SK-N-SH treated with all-trans-retinoic acid at 6 μM for 48 hours (cell line): ENCODE measurements at regions not wholly inside any gene's neighbourhood (a gene's known extent, or its start where the extent isn't known, plus 50 kb on each side); places are given as distances from the start of the nearest gene placed in this dataset.

Source experiments
- ATAC-seq: fragments of 200-7000 bp; cut with Tn5 transposase; 3 replicates; pipeline ENCODE4 v1.9.1; 2020; ENCODE audit warnings: mild to moderate bottlenecking, moderate library complexity
- ARNTL ChIP-seq: fragments of 450-650 bp; formaldehyde crosslinking; IDR thresholded peaks from 2 replicates; pipeline ENCODE4 v1.5.0; 2020; ENCODE audit warnings: low read depth, mild to moderate bottlenecking, moderate library complexity, borderline replicate concordance
- BACH2 ChIP-seq: fragments of 250-450 bp; sonication (Bioruptor Pico); IDR thresholded peaks from 2 replicates; pipeline ENCODE4 v1.9.0; 2021; ENCODE audit warnings: mild to moderate bottlenecking, borderline replicate concordance
- CSDC2 ChIP-seq: fragments of 250-450 bp; sonication (Bioruptor Pico); IDR thresholded peaks from 2 replicates; pipeline ENCODE4 v1.5.0; 2020; ENCODE audit warnings: mild to moderate bottlenecking, moderate library complexity
- ESRRG ChIP-seq: fragments of 250-450 bp; sonication (Bioruptor Pico); IDR thresholded peaks from 2 replicates; pipeline ENCODE4 v1.6.1; 2021; ENCODE audit warnings: mild to moderate bottlenecking
- GLIS3 ChIP-seq: fragments of 250-450 bp; sonication (Bioruptor Pico); IDR thresholded peaks from 2 replicates; pipeline ENCODE4 v1.5.0; 2020; ENCODE audit warnings: mild to moderate bottlenecking, moderate library complexity
- ISL1 ChIP-seq: fragments of 250-450 bp; sonication (Bioruptor Pico); IDR thresholded peaks from 2 replicates; pipeline ENCODE4 v2.1.2; 2022; ENCODE audit warnings: mild to moderate bottlenecking, moderate library complexity
- OSR1 ChIP-seq: fragments of 250-450 bp; sonication (Bioruptor Pico); IDR thresholded peaks from 2 replicates; pipeline ENCODE4 v1.8.0; 2022; ENCODE audit warnings: moderate library complexity, mild to moderate bottlenecking, inconsistent platforms
- PPARA ChIP-seq: fragments of 250-450 bp; sonication (Bioruptor Pico); IDR thresholded peaks from 2 replicates; pipeline ENCODE4 v1.5.0; 2020; ENCODE audit warnings: mild to moderate bottlenecking, borderline replicate concordance
- RARB ChIP-seq: fragments of 250-450 bp; sonication (Bioruptor Pico); IDR thresholded peaks from 2 replicates; pipeline ENCODE4 v1.8.0; 2021; ENCODE audit warnings: mild to moderate bottlenecking, moderate library complexity
- SNAI2 ChIP-seq: fragments of 250-450 bp; sonication (Bioruptor Pico); IDR thresholded peaks from 2 replicates; pipeline ENCODE4 v1.5.0; 2020; ENCODE audit warnings: mild to moderate bottlenecking, moderate library complexity
- TCF4 ChIP-seq: fragments of 250-450 bp; sonication (Bioruptor Pico); IDR thresholded peaks from 2 replicates; pipeline ENCODE4 v1.8.0; 2021; ENCODE audit warnings: mild to moderate bottlenecking, moderate library complexity, borderline replicate concordance
- TOX ChIP-seq: fragments of 250-450 bp; sonication (Bioruptor Pico); IDR thresholded peaks from 2 replicates; pipeline ENCODE4 v1.8.0; 2021; ENCODE audit warnings: mild to moderate bottlenecking, moderate library complexity, borderline replicate concordance
- ZC3H10 ChIP-seq: fragments of 250-450 bp; sonication (Bioruptor Pico); IDR thresholded peaks from 2 replicates; pipeline ENCODE4 v1.5.1; 2021; ENCODE audit warnings: mild to moderate bottlenecking, moderate library complexity
- ZFP3 ChIP-seq: fragments of 250-450 bp; sonication (Bioruptor Pico); IDR thresholded peaks from 2 replicates; pipeline ENCODE4 v1.5.0; 2020; ENCODE audit warnings: mild to moderate bottlenecking, moderate library complexity
- ZFP30 ChIP-seq: fragments of 450-650 bp; formaldehyde crosslinking; IDR thresholded peaks from 2 replicates; pipeline ENCODE4 v1.5.0; 2022; ENCODE audit warnings: mild to moderate bottlenecking, moderate library complexity
- ZNF565 ChIP-seq: fragments of 450-650 bp; formaldehyde crosslinking; conservative IDR thresholded peaks from 2 replicates; pipeline ENCODE4 v1.5.0; 2020; ENCODE audit warnings: low read depth, mild to moderate bottlenecking, moderate library complexity
- ZNF70 ChIP-seq: fragments of 450-650 bp; formaldehyde crosslinking; IDR thresholded peaks from 2 replicates; pipeline ENCODE4 v1.5.0; 2020; ENCODE audit warnings: mild to moderate bottlenecking, moderate library complexity
- ZNF8 ChIP-seq: fragments of 450-650 bp; formaldehyde crosslinking; IDR thresholded peaks from 2 replicates; pipeline ENCODE4 v1.5.0; 2020; ENCODE audit warnings: mild to moderate bottlenecking, moderate library complexity
- TF ChIP-seq, protein P1 (sequence below): fragments of 250-450 bp; sonication (Bioruptor Pico); IDR thresholded peaks from 2 replicates; pipeline ENCODE4 v1.5.0; 2020; ENCODE audit warnings: mild to moderate bottlenecking, moderate library complexity
- TF ChIP-seq, protein P2 (sequence below): fragments of 250-450 bp; sonication (Bioruptor Pico); IDR thresholded peaks from 2 replicates; pipeline ENCODE4 v1.8.0; 2020; ENCODE audit warnings: mild to moderate bottlenecking, moderate library complexity, borderline replicate concordance
- TF ChIP-seq, protein P3 (sequence below): fragments of 250-450 bp; sonication (Bioruptor Pico); IDR thresholded peaks from 2 replicates; pipeline ENCODE4 v1.5.1; 2020; ENCODE audit warnings: low read depth, mild to moderate bottlenecking, moderate library complexity
- TF ChIP-seq, protein P4 (sequence below): fragments of 250-450 bp; sonication (Bioruptor Pico); IDR thresholded peaks from 2 replicates; pipeline ENCODE4 v1.5.1; 2021; ENCODE audit warnings: mild to moderate bottlenecking, moderate library complexity
- TF ChIP-seq, protein P5 (sequence below): fragments of 250-450 bp; sonication (Bioruptor Pico); IDR thresholded peaks from 2 replicates; pipeline ENCODE4 v1.8.0; 2021; ENCODE audit warnings: low read depth, mild to moderate bottlenecking, moderate library complexity, borderline replicate concordance

DNA sequence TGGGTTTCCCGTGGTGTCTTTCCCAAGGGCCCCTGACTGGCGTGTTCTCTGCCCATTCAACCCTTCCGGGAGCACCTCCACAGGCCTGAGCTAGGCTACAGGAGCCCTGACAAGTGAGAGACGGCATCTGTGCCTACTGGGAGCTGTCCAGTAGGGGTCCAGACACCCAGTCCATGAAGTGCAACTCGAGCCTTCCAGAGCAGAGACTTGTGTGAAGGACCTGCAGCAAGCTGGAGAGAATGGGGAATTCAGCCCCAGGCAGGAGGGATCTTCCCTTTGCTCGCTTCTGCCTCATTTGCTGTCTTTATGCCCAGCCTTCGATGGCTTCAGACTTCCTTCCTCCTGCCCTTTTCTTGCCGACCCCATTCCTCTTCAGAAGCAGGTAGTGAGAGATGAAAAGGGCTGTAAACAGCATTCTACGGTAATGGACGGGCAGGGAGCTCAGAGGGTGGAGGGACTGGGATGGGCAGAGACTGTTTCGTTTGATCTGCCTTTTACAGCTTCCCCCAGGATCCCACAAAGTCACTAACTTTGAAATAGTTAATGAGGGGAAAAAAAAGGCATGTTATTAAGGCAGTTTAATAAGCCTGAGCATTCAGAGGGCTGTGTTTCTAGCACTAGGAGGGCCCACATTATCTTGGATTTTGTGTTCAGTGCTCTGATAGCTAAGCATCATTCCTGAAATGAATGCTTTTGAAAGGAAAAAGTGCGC lies 327.6 kb downstream of the FGF9 start:
- no peak for TF ChIP-seq OSR1 (CRISPR knock-in tag)
- TF ChIP-seq ZNF70 (CRISPR knock-in tag): no peak
- no peak for TF ChIP-seq TOX
- TF ChIP-seq ESRRG (CRISPR knock-in tag): no peak
- ATAC-seq: no peak

DNA sequence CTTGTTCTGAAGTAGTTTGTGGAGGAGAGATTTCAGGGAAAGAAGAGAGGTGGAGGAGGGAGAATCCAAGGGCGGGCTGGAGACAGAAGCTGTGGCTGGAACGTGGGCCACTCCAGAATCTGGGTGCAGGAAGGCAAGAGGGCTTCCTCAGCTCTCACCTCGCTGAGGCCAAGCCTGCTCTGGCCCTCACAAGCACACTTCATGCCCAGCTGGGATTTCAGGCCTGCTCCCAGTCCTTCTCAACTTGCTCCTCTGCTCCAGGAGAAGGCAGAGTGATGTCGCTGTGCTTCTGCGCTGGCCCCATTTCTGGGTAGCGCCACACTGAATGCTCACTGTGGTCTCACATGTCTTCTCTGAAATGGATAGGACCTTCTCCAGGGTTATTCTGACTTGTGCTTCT lies 328.8 kb downstream of the FGF9 start:
- no peak for TF ChIP-seq BACH2
- TF ChIP-seq, protein P1, sequence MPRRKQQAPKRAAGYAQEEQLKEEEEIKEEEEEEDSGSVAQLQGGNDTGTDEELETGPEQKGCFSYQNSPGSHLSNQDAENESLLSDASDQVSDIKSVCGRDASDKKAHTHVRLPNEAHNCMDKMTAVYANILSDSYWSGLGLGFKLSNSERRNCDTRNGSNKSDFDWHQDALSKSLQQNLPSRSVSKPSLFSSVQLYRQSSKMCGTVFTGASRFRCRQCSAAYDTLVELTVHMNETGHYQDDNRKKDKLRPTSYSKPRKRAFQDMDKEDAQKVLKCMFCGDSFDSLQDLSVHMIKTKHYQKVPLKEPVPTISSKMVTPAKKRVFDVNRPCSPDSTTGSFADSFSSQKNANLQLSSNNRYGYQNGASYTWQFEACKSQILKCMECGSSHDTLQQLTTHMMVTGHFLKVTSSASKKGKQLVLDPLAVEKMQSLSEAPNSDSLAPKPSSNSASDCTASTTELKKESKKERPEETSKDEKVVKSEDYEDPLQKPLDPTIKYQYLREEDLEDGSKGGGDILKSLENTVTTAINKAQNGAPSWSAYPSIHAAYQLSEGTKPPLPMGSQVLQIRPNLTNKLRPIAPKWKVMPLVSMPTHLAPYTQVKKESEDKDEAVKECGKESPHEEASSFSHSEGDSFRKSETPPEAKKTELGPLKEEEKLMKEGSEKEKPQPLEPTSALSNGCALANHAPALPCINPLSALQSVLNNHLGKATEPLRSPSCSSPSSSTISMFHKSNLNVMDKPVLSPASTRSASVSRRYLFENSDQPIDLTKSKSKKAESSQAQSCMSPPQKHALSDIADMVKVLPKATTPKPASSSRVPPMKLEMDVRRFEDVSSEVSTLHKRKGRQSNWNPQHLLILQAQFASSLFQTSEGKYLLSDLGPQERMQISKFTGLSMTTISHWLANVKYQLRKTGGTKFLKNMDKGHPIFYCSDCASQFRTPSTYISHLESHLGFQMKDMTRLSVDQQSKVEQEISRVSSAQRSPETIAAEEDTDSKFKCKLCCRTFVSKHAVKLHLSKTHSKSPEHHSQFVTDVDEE (CRISPR knock-in tag): no peak
- no peak for TF ChIP-seq RARB (CRISPR knock-in tag)
- no peak for TF ChIP-seq ZFP3 (CRISPR knock-in tag)
- no peak for TF ChIP-seq CSDC2 (CRISPR knock-in tag)
- TF ChIP-seq, protein P2, sequence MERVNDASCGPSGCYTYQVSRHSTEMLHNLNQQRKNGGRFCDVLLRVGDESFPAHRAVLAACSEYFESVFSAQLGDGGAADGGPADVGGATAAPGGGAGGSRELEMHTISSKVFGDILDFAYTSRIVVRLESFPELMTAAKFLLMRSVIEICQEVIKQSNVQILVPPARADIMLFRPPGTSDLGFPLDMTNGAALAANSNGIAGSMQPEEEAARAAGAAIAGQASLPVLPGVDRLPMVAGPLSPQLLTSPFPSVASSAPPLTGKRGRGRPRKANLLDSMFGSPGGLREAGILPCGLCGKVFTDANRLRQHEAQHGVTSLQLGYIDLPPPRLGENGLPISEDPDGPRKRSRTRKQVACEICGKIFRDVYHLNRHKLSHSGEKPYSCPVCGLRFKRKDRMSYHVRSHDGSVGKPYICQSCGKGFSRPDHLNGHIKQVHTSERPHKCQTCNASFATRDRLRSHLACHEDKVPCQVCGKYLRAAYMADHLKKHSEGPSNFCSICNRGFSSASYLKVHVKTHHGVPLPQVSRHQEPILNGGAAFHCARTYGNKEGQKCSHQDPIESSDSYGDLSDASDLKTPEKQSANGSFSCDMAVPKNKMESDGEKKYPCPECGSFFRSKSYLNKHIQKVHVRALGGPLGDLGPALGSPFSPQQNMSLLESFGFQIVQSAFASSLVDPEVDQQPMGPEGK (CRISPR knock-in tag): no peak
- no peak for TF ChIP-seq SNAI2 (CRISPR knock-in tag)
- TF ChIP-seq, protein P3, sequence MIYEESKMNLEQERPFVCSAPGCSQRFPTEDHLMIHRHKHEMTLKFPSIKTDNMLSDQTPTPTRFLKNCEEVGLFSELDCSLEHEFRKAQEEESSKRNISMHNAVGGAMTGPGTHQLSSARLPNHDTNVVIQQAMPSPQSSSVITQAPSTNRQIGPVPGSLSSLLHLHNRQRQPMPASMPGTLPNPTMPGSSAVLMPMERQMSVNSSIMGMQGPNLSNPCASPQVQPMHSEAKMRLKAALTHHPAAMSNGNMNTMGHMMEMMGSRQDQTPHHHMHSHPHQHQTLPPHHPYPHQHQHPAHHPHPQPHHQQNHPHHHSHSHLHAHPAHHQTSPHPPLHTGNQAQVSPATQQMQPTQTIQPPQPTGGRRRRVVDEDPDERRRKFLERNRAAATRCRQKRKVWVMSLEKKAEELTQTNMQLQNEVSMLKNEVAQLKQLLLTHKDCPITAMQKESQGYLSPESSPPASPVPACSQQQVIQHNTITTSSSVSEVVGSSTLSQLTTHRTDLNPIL (CRISPR knock-in tag): no peak
- no peak for TF ChIP-seq OSR1 (CRISPR knock-in tag)
- TF ChIP-seq ZFP30 (CRISPR knock-in tag): no peak
- no peak for TF ChIP-seq PPARA (CRISPR knock-in tag)
- TF ChIP-seq, protein P4, sequence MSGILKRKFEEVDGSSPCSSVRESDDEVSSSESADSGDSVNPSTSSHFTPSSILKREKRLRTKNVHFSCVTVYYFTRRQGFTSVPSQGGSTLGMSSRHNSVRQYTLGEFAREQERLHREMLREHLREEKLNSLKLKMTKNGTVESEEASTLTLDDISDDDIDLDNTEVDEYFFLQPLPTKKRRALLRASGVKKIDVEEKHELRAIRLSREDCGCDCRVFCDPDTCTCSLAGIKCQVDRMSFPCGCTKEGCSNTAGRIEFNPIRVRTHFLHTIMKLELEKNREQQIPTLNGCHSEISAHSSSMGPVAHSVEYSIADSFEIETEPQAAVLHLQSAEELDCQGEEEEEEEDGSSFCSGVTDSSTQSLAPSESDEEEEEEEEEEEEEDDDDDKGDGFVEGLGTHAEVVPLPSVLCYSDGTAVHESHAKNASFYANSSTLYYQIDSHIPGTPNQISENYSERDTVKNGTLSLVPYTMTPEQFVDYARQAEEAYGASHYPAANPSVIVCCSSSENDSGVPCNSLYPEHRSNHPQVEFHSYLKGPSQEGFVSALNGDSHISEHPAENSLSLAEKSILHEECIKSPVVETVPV (CRISPR knock-in tag): no peak
- no peak for TF ChIP-seq ZC3H10 (CRISPR knock-in tag)
- no peak for TF ChIP-seq TOX
- no peak for TF ChIP-seq ARNTL (CRISPR knock-in tag)
- TF ChIP-seq GLIS3 (CRISPR knock-in tag): no peak
- TF ChIP-seq, protein P5, sequence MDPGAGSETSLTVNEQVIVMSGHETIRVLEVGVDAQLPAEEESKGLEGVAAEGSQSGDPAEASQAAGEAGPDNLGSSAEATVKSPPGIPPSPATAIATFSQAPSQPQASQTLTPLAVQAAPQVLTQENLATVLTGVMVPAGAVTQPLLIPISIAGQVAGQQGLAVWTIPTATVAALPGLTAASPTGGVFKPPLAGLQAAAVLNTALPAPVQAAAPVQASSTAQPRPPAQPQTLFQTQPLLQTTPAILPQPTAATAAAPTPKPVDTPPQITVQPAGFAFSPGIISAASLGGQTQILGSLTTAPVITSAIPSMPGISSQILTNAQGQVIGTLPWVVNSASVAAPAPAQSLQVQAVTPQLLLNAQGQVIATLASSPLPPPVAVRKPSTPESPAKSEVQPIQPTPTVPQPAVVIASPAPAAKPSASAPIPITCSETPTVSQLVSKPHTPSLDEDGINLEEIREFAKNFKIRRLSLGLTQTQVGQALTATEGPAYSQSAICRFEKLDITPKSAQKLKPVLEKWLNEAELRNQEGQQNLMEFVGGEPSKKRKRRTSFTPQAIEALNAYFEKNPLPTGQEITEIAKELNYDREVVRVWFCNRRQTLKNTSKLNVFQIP (CRISPR knock-in tag): no peak
- TF ChIP-seq TCF4: no peak
- TF ChIP-seq ISL1: no peak
- no peak for TF ChIP-seq ZNF70 (CRISPR knock-in tag)
- no peak for ATAC-seq

DNA sequence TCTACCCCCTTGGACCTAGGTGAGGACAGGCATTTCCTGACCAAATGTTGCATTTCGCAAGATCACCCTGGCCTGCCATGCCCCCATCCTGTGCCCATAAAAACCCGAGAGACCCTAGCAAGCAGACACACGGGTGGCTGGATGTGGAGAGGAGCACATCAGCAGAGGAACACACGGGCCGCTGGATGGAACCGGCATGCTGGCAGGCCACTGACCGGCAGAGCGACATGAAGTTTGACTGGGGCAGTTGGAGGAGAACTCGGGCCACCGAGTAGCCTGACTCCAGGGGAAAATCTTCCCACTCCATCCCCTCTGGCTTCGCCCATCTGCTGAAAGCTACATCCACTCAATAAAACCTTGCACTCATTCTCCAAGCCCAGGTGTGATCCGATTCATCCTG lies 329.3 kb downstream of the FGF9 start:
- no peak for ATAC-seq
- TF ChIP-seq ZNF8 (CRISPR knock-in tag) (no peak), ESRRG (CRISPR knock-in tag) (no peak), CSDC2 (CRISPR knock-in tag) (no peak), ARNTL (CRISPR knock-in tag) (no peak), BACH2 (no peak), ZFP30 (CRISPR knock-in tag) (no peak), PPARA (CRISPR knock-in tag) (no peak), ZC3H10 (CRISPR knock-in tag) (no peak), ZFP3 (CRISPR knock-in tag) (no peak), RARB (CRISPR knock-in tag) (no peak), SNAI2 (CRISPR knock-in tag) (no peak), ZNF565 (no peak), ZNF70 (CRISPR knock-in tag) (no peak), TOX (no peak), GLIS3 (CRISPR knock-in tag) (no peak), TCF4 (no peak)
- TF ChIP-seq, protein P4 (CRISPR knock-in tag): no peak
- TF ChIP-seq, protein P2 (CRISPR knock-in tag): no peak
